H1 (cell line): ENCODE measurements at regions not wholly inside any gene's neighbourhood (a gene's known extent, or its start where the extent isn't known, plus 50 kb on each side); places are given as distances from the start of the nearest gene placed in this dataset.

Experiments used
- CTCF ChIA-PET: fragments of 300-600 bp; sonication (Branson Sonifier 250); formaldehyde crosslinking; loops from one replicate; lab custom pipeline; 2021; ENCODE audit not compliant: partially characterized antibody; lab: Charles Lee
- POLR2A ChIA-PET: fragments of 300-600 bp; sonication (Branson Sonifier 250); formaldehyde crosslinking; loops from one replicate; lab custom pipeline; 2021; ENCODE audit warnings: inconsistent platforms; ENCODE audit not compliant: partially characterized antibody; lab: Charles Lee
- DNase-seq, 2 experiments: peaks; one replicate each; pipeline versions ENCODE4 v3.0.0 to v3.0.0-alpha.2; 2010 to 2022; ENCODE audit warnings: low spot score in 2 of 2, low read depth in 1 of 2, mixed read lengths in 1 of 2
- FAIRE-seq: peaks from 2 replicates; lab custom pipeline; 2011; peaks lifted over from hg19 to GRCh38; lab: Jason Lieb, UNC
- H2AFZ ChIP-seq: 2 replicates; pipeline ENCODE4 v1.8.1; 2012; ENCODE audit warnings: low read length, inconsistent platforms
- H2AK5ac ChIP-seq: 2 replicates; pipeline ENCODE4 v1.6.1; 2013; ENCODE audit warnings: low read depth, low read length
- H2BK120ac ChIP-seq: replicated peaks from 2 replicates; pipeline ENCODE3; 2013; ENCODE audit warnings: low read depth, low read length, inconsistent platforms
- H2BK12ac ChIP-seq: 2 replicates; pipeline ENCODE4 v1.6.1; 2013; ENCODE audit warnings: low read depth, low read length
- H2BK15ac ChIP-seq: 2 replicates; pipeline ENCODE4 v1.6.1; 2013; ENCODE audit warnings: low read length
- H2BK20ac ChIP-seq: 2 replicates; pipeline ENCODE4 v1.6.1; 2013; ENCODE audit warnings: low read length
- H2BK5ac ChIP-seq: 2 replicates; pipeline ENCODE4 v1.6.1; 2013; ENCODE audit warnings: low read depth, low read length
- H3K14ac ChIP-seq: 2 replicates; pipeline ENCODE4 v1.6.1; 2013; ENCODE audit warnings: inconsistent platforms; ENCODE audit not compliant: insufficient read length
- H3K18ac ChIP-seq: 2 replicates; pipeline ENCODE4 v1.6.1; 2013; ENCODE audit warnings: low read length; ENCODE audit errors: extremely low read depth
- H3K23ac ChIP-seq: 2 replicates; pipeline ENCODE4 v1.6.1; 2013; ENCODE audit warnings: inconsistent platforms; ENCODE audit not compliant: insufficient read length
- H3K23me2 ChIP-seq: 2 replicates; pipeline ENCODE4 v1.6.1; 2013; ENCODE audit warnings: low read depth, low read length
- H3K27ac ChIP-seq: 2 replicates; pipeline ENCODE4 v1.6.1; 2011; ENCODE audit warnings: low read depth, low read length, inconsistent platforms
- H3K27me3 ChIP-seq, 4 experiments: replicated peaks in 1 of 4; 1 replicate in 1 of 4; 2 replicates in 3 of 4; pipeline versions ENCODE4 v1.6.1 to v1.8.1; 2011 to 2013; ENCODE audit warnings: low read length in 3 of 4, mild to moderate bottlenecking in 3 of 4, inconsistent platforms in 2 of 4, mixed read lengths in 2 of 4, moderate library complexity in 1 of 4; ENCODE audit not compliant: control insufficient read depth in 3 of 4, insufficient read depth in 3 of 4; ENCODE audit errors: extremely low read depth in 1 of 4
- H3K36me3 ChIP-seq, 4 experiments: 2 replicates each; pipeline versions ENCODE4 v1.6.1 to v1.8.1; 2011 to 2013; ENCODE audit warnings: mild to moderate bottlenecking in 4 of 4, low read length in 3 of 4, moderate library complexity in 2 of 4, control low read depth in 1 of 4, inconsistent platforms in 1 of 4; ENCODE audit not compliant: insufficient read depth in 4 of 4, control insufficient read depth in 2 of 4
- H3K4ac ChIP-seq: replicated peaks from 2 replicates; pipeline ENCODE3; 2013; ENCODE audit warnings: low read length, low read depth, mixed read lengths, inconsistent platforms; ENCODE audit not compliant: insufficient read length
- H3K4me1 ChIP-seq, 4 experiments: replicated peaks in 1 of 4; 1 replicate in 1 of 4; 2 replicates in 3 of 4; pipeline versions ENCODE4 v1.6.1 to v1.8.1; 2011 to 2013; ENCODE audit warnings: low read length in 3 of 4, inconsistent platforms in 2 of 4, mixed read lengths in 1 of 4; ENCODE audit not compliant: insufficient read depth in 4 of 4, control insufficient read depth in 3 of 4
- H3K4me2 ChIP-seq, 2 experiments: 2 replicates each; pipeline versions ENCODE4 v1.6.1 to v1.8.1; 2011 to 2013; ENCODE audit warnings: low read depth in 2 of 2, low read length in 2 of 2, control low read depth in 1 of 2, inconsistent platforms in 1 of 2, mild to moderate bottlenecking in 1 of 2; ENCODE audit not compliant: insufficient read depth in 1 of 2
- H3K4me3 ChIP-seq, 4 experiments: fragments of 200-600, 300-600 bp in 1 of 4; sonication (generic), shearing (Covaris generic), sonication (Bioruptor Twin) in 1 of 4; 2 replicates each; pipeline versions ENCODE4 v1.5.1 to v1.8.1; 2011 to 2016; ENCODE audit warnings: low read length in 4 of 4, low read depth in 3 of 4, control low read depth in 2 of 4, inconsistent platforms in 2 of 4, mild to moderate bottlenecking in 2 of 4, mixed read lengths in 1 of 4, moderate library complexity in 1 of 4; ENCODE audit not compliant: insufficient read depth in 2 of 4; ENCODE audit errors: extremely low read depth in 1 of 4
- H3K56ac ChIP-seq: replicated peaks from 2 replicates; pipeline ENCODE3; 2013; ENCODE audit warnings: low read depth, mild to moderate bottlenecking, mixed read lengths, low read length, inconsistent platforms; ENCODE audit not compliant: insufficient read length
- H3K79me1 ChIP-seq: 2 replicates; pipeline ENCODE4 v1.6.1; 2013; ENCODE audit warnings: low read depth, low read length, control low read depth
- H3K79me2 ChIP-seq, 2 experiments: 2 replicates each; pipeline versions ENCODE4 v1.6.1 to v1.8.1; 2012 to 2013; ENCODE audit warnings: low read length in 2 of 2, mild to moderate bottlenecking in 2 of 2, inconsistent platforms in 1 of 2; ENCODE audit not compliant: insufficient read depth in 2 of 2, control insufficient read depth in 1 of 2
- H3K9ac ChIP-seq, 4 experiments: replicated peaks in 1 of 4; 1 replicate in 1 of 4; 2 replicates in 3 of 4; pipeline versions ENCODE4 v1.6.1 to v1.8.1; 2011 to 2013; ENCODE audit warnings: low read depth in 3 of 4, low read length in 3 of 4, control low read depth in 2 of 4, mild to moderate bottlenecking in 2 of 4, moderate library complexity in 2 of 4, inconsistent platforms in 1 of 4; ENCODE audit errors: extremely low read depth in 1 of 4
- H3K9me3 ChIP-seq, 2 experiments: 2 replicates each; pipeline versions ENCODE4 v1.6.1 to v1.8.1; 2012 to 2013; ENCODE audit warnings: mild to moderate bottlenecking in 2 of 2, moderate library complexity in 2 of 2, control low read depth in 1 of 2, inconsistent platforms in 1 of 2, low read depth in 1 of 2, low read length in 1 of 2, mixed read lengths in 1 of 2; ENCODE audit not compliant: insufficient read depth in 2 of 2
- H4K20me1 ChIP-seq, 2 experiments: replicated peaks in 1 of 2; 2 replicates each; pipeline versions ENCODE3 to v1.8.1; 2011 to 2013; ENCODE audit warnings: inconsistent platforms in 2 of 2, low read length in 2 of 2, mild to moderate bottlenecking in 1 of 2; ENCODE audit not compliant: insufficient read depth in 2 of 2, control insufficient read depth in 1 of 2
- H4K5ac ChIP-seq: 2 replicates; pipeline ENCODE4 v1.6.1; 2013; ENCODE audit warnings: low read length, low read depth, mixed read lengths, inconsistent platforms; ENCODE audit not compliant: insufficient read length
- H4K8ac ChIP-seq: 2 replicates; pipeline ENCODE4 v1.8.0; 2013; ENCODE audit warnings: mild to moderate bottlenecking, moderate library complexity, low read length, inconsistent platforms; ENCODE audit not compliant: insufficient read depth; ENCODE audit errors: extremely low read depth
- H4K91ac ChIP-seq: replicated peaks from 2 replicates; pipeline ENCODE3; 2013; ENCODE audit warnings: low read length, mixed read lengths, inconsistent platforms; ENCODE audit not compliant: insufficient read length
- BRCA1 ChIP-seq: IDR thresholded peaks from 2 replicates; pipeline ENCODE4 v1.6.1; 2012; ENCODE audit warnings: low read depth, low read length, improper control_type of control experiment
- CBX8 ChIP-seq: fragments of 300-800, 300-1000 bp; sonication (generic); IDR thresholded peaks from 2 replicates; pipeline ENCODE4 v1.7.1; 2016; ENCODE audit warnings: low read depth, low read length, borderline replicate concordance
- CEBPB ChIP-seq: IDR thresholded peaks from 2 replicates; pipeline ENCODE4 v1.6.1; 2012; ENCODE audit warnings: low read depth, low read length
- CHD2 ChIP-seq: IDR thresholded peaks from 2 replicates; pipeline ENCODE4 v1.6.1; 2012; ENCODE audit warnings: low read length, improper control_type of control experiment
- FOSL1 ChIP-seq: IDR thresholded peaks from 2 replicates; pipeline ENCODE4 v1.6.1; 2011; ENCODE audit warnings: mild to moderate bottlenecking, low read depth, low read length, moderate library complexity; ENCODE audit not compliant: insufficient read depth
- KDM1A ChIP-seq: fragments of 200-600, 300-600 bp; sonication (generic); IDR thresholded peaks from 2 replicates; pipeline ENCODE4 v1.7.1; 2016; ENCODE audit warnings: mild to moderate bottlenecking, low read length, borderline replicate concordance
- MAFK ChIP-seq: IDR thresholded peaks from 2 replicates; pipeline ENCODE4 v1.6.1; 2012; ENCODE audit warnings: low read depth, mild to moderate bottlenecking, improper control_type of control experiment, low read length
- PHF8 ChIP-seq: fragments of 200-600 bp; sonication (generic); conservative IDR thresholded peaks from 2 replicates; pipeline ENCODE4 v1.7.1; 2012; ENCODE audit warnings: low read depth, mild to moderate bottlenecking, inconsistent platforms, low read length, moderate library complexity
- POLR2A ChIP-seq, 2 experiments: IDR thresholded peaks; 1 replicate in 1 of 2; 2 replicates in 1 of 2; pipeline ENCODE4 v1.6.1; 2011; ENCODE audit warnings: low read depth in 2 of 2, low read length in 2 of 2, mild to moderate bottlenecking in 2 of 2; ENCODE audit errors: control extremely low read depth in 1 of 2
- POU5F1 ChIP-seq: IDR thresholded peaks from 2 replicates; pipeline ENCODE4 v1.6.1; 2011; ENCODE audit warnings: low read depth, mild to moderate bottlenecking, low read length, moderate library complexity
- RNF2 ChIP-seq: fragments of 200-900, 300-1000 bp; sonication (generic); IDR thresholded peaks from 2 replicates; pipeline ENCODE4 v1.7.1; 2016; ENCODE audit warnings: borderline replicate concordance, low read depth, mild to moderate bottlenecking, antibody characterized with exemption, low read length; ENCODE audit not compliant: poor library complexity, severe bottlenecking; ENCODE audit errors: missing control alignments
- RXRA ChIP-seq: IDR thresholded peaks from 2 replicates; pipeline ENCODE4 v1.6.1; 2011; ENCODE audit warnings: low read depth, mild to moderate bottlenecking, low read length, moderate library complexity; ENCODE audit not compliant: insufficient read depth
- TBP ChIP-seq: IDR thresholded peaks from 2 replicates; pipeline ENCODE4 v1.6.1; 2011; ENCODE audit warnings: low read depth, low read length, improper control_type of control experiment
- ZNF274 ChIP-seq: IDR thresholded peaks from 2 replicates; pipeline ENCODE4 v1.7.0; 2012; ENCODE audit warnings: low read length, borderline replicate concordance; ENCODE audit errors: extremely low read depth
- WGBS, 2 experiments: shearing (Covaris generic) in 1 of 2; methylation state at CpG; one replicate each; pipeline versions ENCODE4 v1.1.6 to v1.1.7; 2013 to 2015; ENCODE audit warnings: low lambda C conversion rate in 2 of 2, mixed read lengths in 2 of 2, inconsistent platforms in 1 of 2, low coverage in 1 of 2, missing lambda C conversion rate in 1 of 2; ENCODE audit not compliant: insufficient replicate concordance in 2 of 2, insufficient coverage in 1 of 2, insufficient read length in 1 of 2; ENCODE audit errors: extremely low coverage in 1 of 2, missing lambda C conversion rate in 1 of 2; 5-methylcytosine and 5-hydroxymethylcytosine counted together

GRCh38 chr18:78241535-78242253, 737.9 kb upstream of the SALL3 start:
- H3K56ac ChIP-seq, result no peak overlapping the region
- peaks cover 0 to 5% of the 10 kb centered on the region in 2 experiments for H4K20me1 ChIP-seq
- H2BK5ac ChIP-seq, result no peak overlapping the region
- no peak overlapping the region for H3K4ac ChIP-seq
- H3K9me3 ChIP-seq, result no peaks in the 10 kb centered on the region; a peak in 1 of 4 replicates
- 92% methylated on average over 20 of the region's 20 CpGs; no CpG with 5 or more reads in 1 of the 2 experiments for WGBS, 2 experiments
- H3K36me3 ChIP-seq, result no peaks in the 10 kb centered on the region
- peak overlapping the region; percentile 62; the same call in 1 of the 2 replicates for H2AFZ ChIP-seq
- H4K91ac ChIP-seq, result peak overlapping the region; percentile 42
- no peaks in the 10 kb centered on the region for H3K79me2 ChIP-seq
- H3K79me1 ChIP-seq, result no peaks in the 10 kb centered on the region
- peaks cover 6% of the 10 kb centered on the region; the same call in 1 of the 2 replicates for H3K23me2 ChIP-seq
- H3K4me2 ChIP-seq, result no peak overlapping the region
- H2BK20ac ChIP-seq, result no peak overlapping the region
- CTCF ChIA-PET, result interaction anchor here (0.6 to 1.0 kb wide), 2 partner anchors 48 to 220 kb away, joined by 3 read pairs; no protein-coding TSS in a partner anchor
- H3K4me1 ChIP-seq, result peaks cover 0 to 7% (median 0%) of the 10 kb centered on the region in 4 experiments; a peak in 1 of 7 replicates
- POLR2A ChIA-PET, result no interaction called here
- H3K14ac ChIP-seq, result no peak overlapping the region
- no peaks in the 10 kb centered on the region for H3K27me3 ChIP-seq
- FAIRE-seq (no peak), DNase-seq (no peak)
- H4K8ac ChIP-seq, result no peak overlapping the region
- H2BK15ac ChIP-seq, result no peak overlapping the region
- H3K27ac ChIP-seq, result no peak overlapping the region
- H3K4me3 ChIP-seq, result no peak overlapping the region
- H3K23ac ChIP-seq, result no peak overlapping the region
- H4K5ac ChIP-seq, result no peak overlapping the region
- H3K18ac ChIP-seq, result no peak overlapping the region; the same call in 1 of the 2 replicates
- H2BK120ac ChIP-seq, result no peak overlapping the region
- no peak overlapping the region for H3K9ac ChIP-seq
- H2AK5ac ChIP-seq, result no peak overlapping the region
- H2BK12ac ChIP-seq, result no peak overlapping the region
- TF ChIP-seq RXRA, result no peak
- no peak for TF ChIP-seq POLR2A (IDR thresholded peaks at IDR 0.05; ENCODE audit: control extremely low read depth in 1 of 2, low read depth in 2 of 2, low read length in 2 of 2)
- no peak for TF ChIP-seq POU5F1
- no peak for TF ChIP-seq FOSL1
- TF ChIP-seq ZNF274, result no peak
- no peak for TF ChIP-seq CEBPB
- no peak for TF ChIP-seq BRCA1
- no peak for TF ChIP-seq MAFK
- no peak for TF ChIP-seq KDM1A
- TF ChIP-seq TBP, result no peak
- no peak for TF ChIP-seq PHF8
- no peak for TF ChIP-seq CHD2
- no peak for TF ChIP-seq RNF2
- no peak for TF ChIP-seq CBX8
